ENCODE measurements at regions not wholly inside any gene's neighbourhood (a gene's known extent, or its start where the extent isn't known, plus 50 kb on each side); places are given as distances from the start of the nearest gene placed in this dataset.

DNA sequence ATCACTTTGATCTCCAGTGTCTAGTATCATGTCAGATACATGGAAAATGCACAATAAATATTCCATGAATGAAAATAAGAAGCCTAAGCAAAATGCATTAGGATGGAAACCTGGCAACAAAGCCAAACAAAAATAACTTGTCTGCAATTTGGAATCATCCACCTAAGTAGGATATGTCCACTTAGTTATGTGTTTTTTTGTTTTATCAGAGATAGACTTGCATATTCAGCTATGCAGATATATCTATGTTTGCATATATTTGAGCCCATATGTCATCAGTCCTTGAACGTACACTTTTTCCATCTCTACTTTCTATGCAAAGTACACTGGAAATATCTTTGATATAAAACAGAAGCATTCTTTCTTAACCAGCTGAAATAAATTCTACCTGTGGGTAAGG is 707.1 kb downstream of the EFNA5 start:
- TF ChIP-seq, protein P1, sequence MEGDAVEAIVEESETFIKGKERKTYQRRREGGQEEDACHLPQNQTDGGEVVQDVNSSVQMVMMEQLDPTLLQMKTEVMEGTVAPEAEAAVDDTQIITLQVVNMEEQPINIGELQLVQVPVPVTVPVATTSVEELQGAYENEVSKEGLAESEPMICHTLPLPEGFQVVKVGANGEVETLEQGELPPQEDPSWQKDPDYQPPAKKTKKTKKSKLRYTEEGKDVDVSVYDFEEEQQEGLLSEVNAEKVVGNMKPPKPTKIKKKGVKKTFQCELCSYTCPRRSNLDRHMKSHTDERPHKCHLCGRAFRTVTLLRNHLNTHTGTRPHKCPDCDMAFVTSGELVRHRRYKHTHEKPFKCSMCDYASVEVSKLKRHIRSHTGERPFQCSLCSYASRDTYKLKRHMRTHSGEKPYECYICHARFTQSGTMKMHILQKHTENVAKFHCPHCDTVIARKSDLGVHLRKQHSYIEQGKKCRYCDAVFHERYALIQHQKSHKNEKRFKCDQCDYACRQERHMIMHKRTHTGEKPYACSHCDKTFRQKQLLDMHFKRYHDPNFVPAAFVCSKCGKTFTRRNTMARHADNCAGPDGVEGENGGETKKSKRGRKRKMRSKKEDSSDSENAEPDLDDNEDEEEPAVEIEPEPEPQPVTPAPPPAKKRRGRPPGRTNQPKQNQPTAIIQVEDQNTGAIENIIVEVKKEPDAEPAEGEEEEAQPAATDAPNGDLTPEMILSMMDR (IDR thresholded peaks at IDR 0.05 in 4 of 5, conservative IDR thresholded peaks at IDR 0.05 in 1 of 5): no peak
- no peak for TF ChIP-seq POLR2A (IDR thresholded peaks at IDR 0.05)
